ENCODE measurements at regions not wholly inside any gene's neighbourhood (a gene's known extent, or its start where the extent isn't known, plus 50 kb on each side); places are given as distances from the start of the nearest gene placed in this dataset.

- no peak for DNase-seq (ENCODE audit: low spot score)
- H3K4me1 Mint-ChIP-seq (ENCODE audit: low read depth) = peaks cover 12% of the 10 kb centered on the region
- no peak for TF ChIP-seq CTCF (IDR thresholded peaks at IDR 0.05)
- no peak overlapping the region for H3K27ac Mint-ChIP-seq (ENCODE audit: unreplicated experiment)
- no peaks in the 10 kb centered on the region for H3K27me3 Mint-ChIP-seq (ENCODE audit: low read depth)
- no peak overlapping the region for H3K4me3 Mint-ChIP-seq (ENCODE audit: unreplicated experiment)
- peaks cover 10% of the 10 kb centered on the region for H3K9me3 Mint-ChIP-seq (ENCODE audit: low read depth)
- peaks cover 2% of the 10 kb centered on the region for H3K36me3 Mint-ChIP-seq (ENCODE audit: low read depth)
Measured at GRCh38 chr17:68731465-68731864, 130.3 kb upstream of the FAM20A start.

- no peak for DNase-seq (ENCODE audit: low spot score)
- no peaks in the 10 kb centered on the region for H3K9me3 Mint-ChIP-seq (ENCODE audit: low read depth)
Measured at GRCh38 chr17:68719431-68719830, 118.3 kb upstream of the FAM20A start.

GRCh38 chr17:68718926-68719325 lies 117.8 kb upstream of the FAM20A start:
- no peak overlapping the region for H3K27ac Mint-ChIP-seq (ENCODE audit: unreplicated experiment)
- no peak for DNase-seq (ENCODE audit: low spot score)
- H3K36me3 Mint-ChIP-seq (ENCODE audit: low read depth) = no peaks in the 10 kb centered on the region
- H3K4me3 Mint-ChIP-seq (ENCODE audit: unreplicated experiment) = no peak overlapping the region
- H3K9me3 Mint-ChIP-seq (ENCODE audit: low read depth) = no peaks in the 10 kb centered on the region
- no peak for TF ChIP-seq CTCF (IDR thresholded peaks at IDR 0.05)
- peaks cover 3% of the 10 kb centered on the region for H3K27me3 Mint-ChIP-seq (ENCODE audit: low read depth)
- no peaks in the 10 kb centered on the region for H3K4me1 Mint-ChIP-seq (ENCODE audit: low read depth)

More at GRCh38 chr17:68719431-68719830, 118.3 kb upstream of the FAM20A start:
- Mint-ChIP-seq H3K27me3 (ENCODE audit: low read depth) (peaks cover 3% of the 10 kb centered on the region), H3K4me1 (ENCODE audit: low read depth) (no peaks in the 10 kb centered on the region), H3K36me3 (ENCODE audit: low read depth) (no peaks in the 10 kb centered on the region), H3K4me3 (ENCODE audit: unreplicated experiment) (no peak overlapping the region), H3K27ac (ENCODE audit: unreplicated experiment) (no peak overlapping the region)
- TF ChIP-seq CTCF (IDR thresholded peaks at IDR 0.05) = no peak

GRCh38 chr17:68718465-68718864 lies 117.3 kb upstream of the FAM20A start:
- no peaks in the 10 kb centered on the region for H3K9me3 Mint-ChIP-seq (ENCODE audit: low read depth)
- no peak overlapping the region for H3K27ac Mint-ChIP-seq (ENCODE audit: unreplicated experiment)
- H3K36me3 Mint-ChIP-seq (ENCODE audit: low read depth) = no peaks in the 10 kb centered on the region
- no peak for DNase-seq (ENCODE audit: low spot score)
- H3K4me3 Mint-ChIP-seq (ENCODE audit: unreplicated experiment) = no peak overlapping the region
- TF ChIP-seq CTCF (IDR thresholded peaks at IDR 0.05) = no peak
- H3K27me3 Mint-ChIP-seq (ENCODE audit: low read depth) = peaks cover under 1% of the 10 kb centered on the region
- no peaks in the 10 kb centered on the region for H3K4me1 Mint-ChIP-seq (ENCODE audit: low read depth)

DNA sequence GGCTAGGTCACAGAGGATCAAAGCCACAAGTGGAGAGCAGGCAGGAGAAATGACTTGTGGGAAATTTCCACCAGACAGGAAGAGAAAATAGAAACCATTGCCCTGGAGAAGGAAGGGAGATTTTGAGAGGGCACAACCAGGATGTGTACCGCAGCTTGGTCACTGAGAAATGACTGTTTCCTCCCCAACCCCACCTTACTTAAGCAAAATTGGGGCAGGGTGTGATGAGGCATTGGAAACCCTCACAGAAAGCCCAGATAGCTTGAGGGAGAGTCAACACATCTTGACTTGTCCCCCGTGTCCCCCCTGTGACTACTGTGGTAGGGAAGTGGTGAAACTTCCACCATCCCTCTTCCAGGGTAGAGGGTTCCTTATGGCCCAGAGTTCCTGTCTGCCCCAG lies 113.5 kb upstream of the FAM20A start:
- no peak for TF ChIP-seq CTCF (IDR thresholded peaks at IDR 0.05)

More for the DNA sequence above, 113.5 kb upstream of the FAM20A start:
- Mint-ChIP-seq H3K4me1 (ENCODE audit: low read depth) (peaks cover 10% of the 10 kb centered on the region), H3K9me3 (ENCODE audit: low read depth) (no peaks in the 10 kb centered on the region), H3K4me3 (ENCODE audit: unreplicated experiment) (no peak overlapping the region), H3K27ac (ENCODE audit: unreplicated experiment) (no peak overlapping the region), H3K27me3 (ENCODE audit: low read depth) (no peaks in the 10 kb centered on the region), H3K36me3 (ENCODE audit: low read depth) (no peaks in the 10 kb centered on the region)
- no peak for DNase-seq (ENCODE audit: low spot score)

Measured in chondrocyte (in vitro differentiated cells).